HG02610 (cell line): ENCODE measurements at regions not wholly inside any gene's neighbourhood (a gene's known extent, or its start where the extent isn't known, plus 50 kb on each side); places are given as distances from the start of the nearest gene placed in this dataset.
"Not testable (repeated sequence)": the region's sequence is repeated elsewhere in the genome, so short reads cannot be mapped to it uniquely, and the experiment has no call there.

ENCODE experiments used
- ATAC-seq: cut with Tn5 transposase; IDR thresholded peaks from one replicate; pipeline ENCODE4 v1.9.1; 2021; ENCODE audit warnings: mild to moderate bottlenecking, moderate library complexity; ENCODE audit not compliant: unreplicated experiment

DNA sequence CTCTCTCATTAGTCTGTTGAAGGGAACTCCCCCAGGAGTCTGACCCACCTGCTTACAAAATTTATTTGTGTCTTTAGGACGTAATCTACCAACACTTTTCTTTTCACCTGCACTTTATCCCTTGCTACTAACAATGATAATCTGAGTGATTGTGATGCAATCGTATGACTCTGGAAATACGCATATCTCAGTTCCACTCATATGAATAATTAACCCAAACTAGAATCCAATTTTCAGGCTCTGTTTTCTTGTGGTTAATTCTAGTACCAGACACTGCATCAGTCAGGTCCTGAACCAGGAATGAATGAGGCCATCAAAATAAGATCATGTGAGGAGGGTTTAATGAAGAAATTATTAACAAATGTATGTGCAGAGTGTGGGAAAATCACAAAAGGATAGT, 158.4 kb upstream of the SRD5A2 start:
- no peak for ATAC-seq

DNA sequence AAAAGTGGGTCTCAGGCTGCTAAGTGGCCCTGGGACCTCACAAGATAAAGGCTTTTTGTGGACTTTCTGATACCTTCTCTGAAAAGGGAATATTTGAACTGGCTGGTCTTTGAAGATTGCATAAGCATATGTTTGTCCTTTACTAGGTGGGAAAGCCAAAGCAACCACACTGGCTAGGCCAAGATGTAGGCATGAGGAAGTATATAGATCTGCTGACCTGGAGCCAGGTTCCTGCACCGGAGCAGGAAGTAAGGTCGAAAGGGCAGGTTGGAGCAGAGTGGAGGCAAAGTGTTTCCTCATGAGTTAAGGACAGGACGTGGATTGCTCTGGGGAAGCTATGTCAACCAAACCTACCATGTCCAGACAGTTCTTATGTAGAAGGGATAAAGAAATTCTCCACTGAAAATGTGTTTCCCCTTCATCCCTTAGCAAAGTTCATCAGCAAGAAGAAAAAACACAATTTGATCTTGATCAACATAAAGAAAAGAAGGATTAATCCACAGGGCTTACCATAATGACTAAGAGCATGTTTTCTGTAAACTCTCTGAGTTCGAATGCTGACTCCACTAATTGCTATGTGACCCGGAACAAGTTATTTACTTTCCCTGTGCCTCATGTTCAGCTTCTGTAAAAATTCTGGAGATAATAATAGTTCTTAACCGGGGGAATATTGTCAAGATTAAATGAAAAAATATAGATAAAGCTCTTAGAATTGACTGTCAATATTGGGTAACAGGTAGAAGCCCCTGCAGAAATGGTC, 156.1 kb upstream of the SRD5A2 start:
- no peak for ATAC-seq

DNA sequence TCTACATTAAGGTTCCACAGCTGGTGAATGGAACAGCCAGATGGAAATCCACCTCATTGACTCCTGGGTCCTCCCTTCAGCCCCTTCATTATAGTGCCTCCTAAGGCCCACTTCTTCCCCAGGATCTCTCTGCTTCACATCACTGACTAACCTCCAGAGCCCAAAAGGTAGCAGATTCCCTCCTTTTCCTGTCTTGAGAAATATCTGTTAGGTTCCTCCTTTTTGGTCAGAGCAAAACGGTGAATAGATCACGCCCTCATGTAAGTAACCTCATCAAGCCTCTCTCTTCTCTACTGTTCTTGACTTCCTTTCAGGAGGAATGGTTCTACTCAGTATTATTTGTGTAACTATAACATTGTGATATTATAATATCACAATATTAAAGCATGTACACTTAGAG, 155.0 kb upstream of the SRD5A2 start:
- ATAC-seq: no peak

DNA sequence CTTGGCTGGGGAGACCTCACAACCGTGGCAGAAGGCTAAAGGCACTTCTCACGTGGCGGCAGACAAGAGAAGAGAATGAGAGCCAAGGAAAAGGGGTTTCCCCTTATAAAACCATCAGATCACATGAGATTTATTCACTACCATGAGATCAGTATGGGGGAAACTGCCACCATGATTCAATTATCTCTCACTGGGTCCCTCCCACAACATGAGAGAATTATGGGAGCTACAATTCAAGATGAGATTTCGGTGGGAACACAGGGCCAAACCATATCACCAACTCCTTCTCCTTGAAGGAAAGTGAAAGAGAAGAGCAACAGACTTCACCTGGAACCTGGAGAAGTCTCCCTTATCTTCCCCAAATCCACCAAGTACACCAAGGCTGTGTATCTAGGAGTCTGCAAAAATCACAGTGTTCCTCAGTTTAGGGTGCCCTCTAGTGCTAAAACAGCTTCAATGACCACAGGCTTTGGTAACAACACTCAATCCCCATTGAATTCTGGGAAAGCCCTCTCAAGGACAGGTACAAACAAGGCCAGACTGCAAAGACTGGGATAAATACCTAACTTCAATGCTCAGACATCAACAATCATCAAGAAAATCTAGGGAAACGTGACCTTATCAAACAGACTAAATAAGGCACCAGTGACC, 148.8 kb upstream of the SRD5A2 start:
- no peak for ATAC-seq

DNA sequence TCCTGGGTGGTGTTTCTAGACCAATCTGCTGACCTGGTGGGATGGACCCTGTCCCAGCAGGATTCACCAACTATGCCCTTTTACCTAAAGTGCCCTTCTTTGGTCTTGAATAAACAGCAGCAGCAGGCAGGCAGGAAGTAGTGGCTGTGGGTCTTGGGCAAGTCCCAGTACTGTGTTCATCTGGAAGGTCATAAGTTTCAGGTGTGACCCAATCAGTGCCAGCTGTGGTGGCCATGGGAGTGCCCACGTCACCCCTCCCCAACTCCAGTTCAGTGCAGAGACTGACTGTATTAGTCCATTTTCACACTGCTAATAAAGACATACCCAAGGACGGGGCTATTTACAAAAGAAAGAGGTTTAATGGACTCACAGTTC, 148.3 kb upstream of the SRD5A2 start:
- no peak for ATAC-seq

DNA sequence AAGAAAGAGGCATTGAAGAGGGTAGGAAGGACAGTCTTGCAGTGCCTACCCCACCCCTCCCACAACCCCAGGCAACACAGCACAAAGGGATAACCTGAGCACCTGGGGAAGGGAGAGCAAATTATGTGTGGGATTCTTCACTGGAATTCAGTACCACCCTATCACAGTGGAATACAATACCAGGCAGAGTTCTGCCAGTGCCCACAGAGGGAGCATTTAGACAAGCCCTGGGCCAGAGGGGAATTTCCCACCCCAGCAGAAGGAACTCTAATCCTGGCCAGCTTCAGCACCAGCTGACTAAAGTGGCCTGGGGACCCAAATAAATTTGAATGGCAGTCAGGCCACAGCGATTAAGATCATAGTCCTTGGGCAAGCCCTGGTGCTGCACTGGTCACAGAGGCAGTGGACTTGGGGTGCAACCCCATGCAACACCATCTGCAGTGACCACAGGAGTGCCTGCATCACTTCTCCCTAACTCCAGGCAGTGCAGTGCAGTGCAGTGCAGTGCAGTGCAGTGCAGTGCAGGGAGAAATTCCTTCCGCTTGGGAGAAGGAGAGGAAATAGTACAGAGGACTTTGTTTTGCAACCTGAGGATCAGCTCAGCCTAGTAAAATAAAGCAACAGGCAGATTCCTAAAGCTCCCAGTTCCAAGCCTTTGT, 147.8 kb upstream of the SRD5A2 start:
- no peak for ATAC-seq

DNA sequence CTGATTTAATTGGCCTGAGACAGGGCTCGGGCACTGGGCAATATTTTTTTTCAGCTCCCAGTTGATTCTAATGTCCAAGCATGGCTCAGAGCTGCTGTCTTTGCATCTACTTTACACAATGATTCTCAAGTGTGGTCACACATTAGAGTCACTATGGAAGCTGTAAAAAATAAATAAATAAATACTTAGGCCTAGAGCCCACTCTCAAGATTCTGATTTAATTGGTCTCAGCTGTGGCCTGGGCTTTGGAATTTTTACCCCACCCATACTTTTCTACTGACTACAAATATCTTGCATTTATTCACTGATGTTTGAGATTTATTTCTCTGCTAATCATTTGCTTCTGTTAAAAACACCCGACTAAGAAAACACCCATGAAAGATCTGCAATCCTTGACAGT, 145.7 kb upstream of the SRD5A2 start:
- no peak for ATAC-seq

DNA sequence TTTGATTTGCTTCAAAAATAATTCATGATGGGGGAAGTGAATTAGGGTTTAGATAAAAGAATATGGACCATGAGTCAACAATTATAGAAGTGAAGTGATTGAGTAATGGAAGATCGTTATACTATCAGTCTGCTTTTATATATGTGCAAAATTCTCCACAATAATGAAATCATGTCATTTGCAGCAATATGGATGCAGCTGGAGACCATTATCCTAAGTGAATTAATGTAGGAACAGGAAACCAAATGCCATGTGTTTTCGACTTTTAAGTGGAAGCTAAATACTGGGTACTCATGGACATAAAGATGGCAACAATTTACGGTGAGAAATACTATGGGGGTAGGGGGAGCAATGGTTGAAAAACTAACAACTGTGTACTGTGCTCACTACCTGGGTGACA, 144.7 kb upstream of the SRD5A2 start:
- ATAC-seq: no peak

DNA sequence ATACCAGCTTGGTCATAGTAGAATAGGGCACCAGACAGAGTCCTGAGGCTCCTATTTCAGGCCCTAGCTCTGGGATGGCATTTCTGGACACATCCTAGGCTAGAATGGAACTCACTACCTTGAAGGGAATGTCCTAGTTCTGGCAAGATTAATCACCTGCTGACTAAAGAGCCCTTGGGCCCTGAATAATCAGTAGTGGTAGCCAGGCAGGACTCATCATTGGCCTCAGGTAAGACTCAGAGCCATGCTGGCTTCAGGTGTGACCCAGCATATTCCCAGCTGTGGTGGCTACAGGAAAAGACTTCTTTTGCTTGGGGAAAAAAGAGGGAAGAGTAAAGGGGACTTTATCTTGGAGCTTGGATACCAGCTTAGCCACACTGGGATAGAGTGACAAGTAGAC, 131.0 kb upstream of the SRD5A2 start:
- ATAC-seq: no peak

DNA sequence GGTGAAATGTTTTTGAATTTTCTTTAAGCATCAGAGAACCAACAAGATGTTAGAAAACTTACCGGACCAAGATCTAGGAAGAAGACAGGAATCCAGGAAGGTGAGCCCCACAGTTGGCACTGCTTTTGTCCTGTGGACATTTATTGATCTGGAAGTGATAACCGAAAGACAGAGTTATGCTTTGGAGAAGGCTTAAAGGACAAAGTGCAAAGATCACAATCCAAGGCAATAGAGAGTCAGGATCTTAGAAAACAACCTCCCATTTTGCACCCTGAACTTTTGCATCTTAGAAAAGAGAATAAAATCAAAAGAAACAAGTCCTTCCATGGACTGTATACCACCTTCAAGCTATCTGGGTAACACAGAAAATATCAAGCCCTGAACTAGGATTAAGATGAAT, 129.4 kb upstream of the SRD5A2 start:
- no peak for ATAC-seq

DNA sequence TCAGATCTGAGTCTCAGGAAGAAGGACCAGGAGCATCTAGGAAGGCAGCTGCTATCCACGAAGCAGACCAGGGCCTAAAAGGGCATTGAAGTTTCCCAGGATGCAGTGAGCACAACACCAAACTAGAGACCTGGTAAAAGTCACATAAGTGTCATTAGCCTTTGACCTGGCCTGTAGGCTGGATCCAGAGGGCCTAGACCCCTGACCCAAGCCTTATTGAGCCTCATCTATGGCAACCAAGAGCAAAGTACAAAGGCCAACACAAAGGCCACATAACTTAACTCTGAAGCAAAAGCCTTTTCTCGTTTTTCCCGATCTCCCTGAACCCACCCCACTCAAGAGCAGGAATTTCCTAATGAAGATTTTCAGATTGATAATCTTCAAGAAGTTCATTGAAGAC, 127.3 kb upstream of the SRD5A2 start:
- ATAC-seq: no peak

DNA sequence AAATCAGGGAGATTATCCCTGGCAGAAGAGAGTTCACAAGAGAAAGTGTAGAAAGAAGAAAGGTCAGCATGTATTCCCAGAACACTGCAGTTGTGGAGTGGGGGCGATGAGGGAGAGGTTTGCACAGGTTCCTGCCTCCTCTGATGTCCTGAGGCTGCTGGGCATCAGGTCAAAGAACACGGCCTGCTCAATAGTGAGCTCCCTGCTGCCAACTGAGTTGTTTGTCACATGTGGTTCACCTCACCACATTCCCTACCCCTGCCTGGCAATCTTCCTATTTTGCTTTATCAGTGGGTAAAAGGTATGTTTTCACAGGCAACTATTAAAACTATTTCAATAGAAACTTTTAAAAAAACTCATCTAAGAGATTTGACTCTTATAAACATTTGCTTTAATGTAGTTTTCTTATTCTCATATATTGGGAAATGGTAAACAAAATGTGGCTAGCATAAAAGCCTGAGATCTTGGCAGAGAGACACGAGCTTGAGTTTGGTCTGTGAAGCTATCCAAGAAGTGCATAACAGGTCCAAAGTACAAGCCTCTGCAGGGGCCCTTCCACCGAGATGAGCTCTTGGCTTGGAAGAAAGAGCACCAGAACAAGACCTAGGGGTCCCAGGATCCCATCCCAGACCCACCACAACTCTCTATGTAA, 123.9 kb upstream of the SRD5A2 start:
- ATAC-seq: no peak

DNA sequence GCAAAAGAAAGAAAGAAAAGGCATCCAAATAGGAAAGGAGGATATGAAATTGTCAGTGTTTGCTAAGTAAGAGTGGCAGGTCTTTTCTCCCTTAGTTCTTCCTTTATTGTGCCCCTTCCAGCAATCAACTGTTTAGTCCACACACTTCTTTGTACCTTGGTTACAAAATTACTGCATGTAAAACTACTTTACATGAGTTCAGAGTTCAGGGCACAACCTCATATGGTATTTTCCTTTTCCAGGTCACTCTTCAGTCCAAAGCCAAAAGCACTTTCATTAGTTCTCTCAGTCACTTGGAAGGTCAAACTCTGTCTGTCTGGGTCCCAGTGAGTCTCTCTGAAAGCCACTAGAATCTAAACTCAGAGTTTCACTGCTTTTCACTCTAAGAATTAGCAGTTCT, 122.5 kb upstream of the SRD5A2 start:
- ATAC-seq: no peak

DNA sequence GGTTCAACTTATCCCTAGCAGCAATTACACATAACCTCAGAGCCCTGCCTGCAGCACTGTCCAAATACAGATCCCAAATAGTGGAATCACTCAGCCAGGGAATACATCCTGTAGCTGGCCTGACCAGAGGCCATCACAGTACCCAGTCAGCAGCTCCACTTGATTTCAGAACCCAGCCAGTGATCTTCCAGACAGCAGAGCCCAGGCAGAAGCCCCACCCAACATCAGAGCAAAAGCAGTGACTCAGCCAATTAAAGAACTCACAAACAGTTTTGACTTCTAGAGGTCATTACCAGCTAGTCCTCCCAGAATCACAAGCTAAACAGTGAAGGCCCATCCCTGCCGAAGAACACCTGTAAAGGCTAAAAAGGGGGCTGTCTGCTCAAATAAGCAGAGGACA, 118.0 kb upstream of the SRD5A2 start:
- no peak for ATAC-seq

DNA sequence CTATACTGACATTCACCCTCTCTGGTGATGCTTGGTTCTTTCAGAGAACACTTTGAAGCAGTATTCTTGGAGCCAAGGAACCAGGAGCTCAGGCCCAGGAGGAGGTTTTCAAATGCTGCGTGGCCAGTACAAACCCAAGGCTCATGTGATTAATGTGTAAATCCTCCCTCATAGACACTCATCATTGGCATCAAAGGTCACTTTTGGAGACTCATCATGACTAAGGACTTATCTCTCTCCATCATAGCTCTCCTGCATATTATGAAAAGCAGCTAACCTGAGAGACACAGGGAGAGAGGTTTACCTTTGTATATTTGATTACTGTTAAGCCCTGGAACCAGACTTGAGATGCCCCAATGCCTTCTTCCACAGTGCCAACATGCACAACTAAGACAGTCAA, 115.3 kb upstream of the SRD5A2 start:
- no peak for ATAC-seq

DNA sequence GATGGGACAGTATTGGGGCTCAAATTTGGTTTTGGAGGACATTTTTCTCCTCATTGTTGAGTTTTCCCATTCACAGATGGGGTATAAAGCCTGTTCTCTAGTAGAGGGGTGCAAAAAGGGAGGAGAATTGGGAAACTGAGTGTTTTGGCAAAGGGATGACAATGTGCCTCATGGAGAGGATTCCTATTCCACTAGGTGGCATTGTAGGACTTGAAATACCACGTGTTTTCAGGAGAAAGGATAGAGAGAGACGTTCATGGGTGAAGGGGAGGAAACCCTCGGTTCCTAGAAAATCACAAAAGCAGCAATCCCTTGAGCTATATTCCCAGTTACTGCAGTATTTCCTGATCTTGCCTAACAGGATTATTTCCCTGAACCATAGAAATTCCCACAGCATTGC, 113.7 kb upstream of the SRD5A2 start:
- no peak for ATAC-seq

DNA sequence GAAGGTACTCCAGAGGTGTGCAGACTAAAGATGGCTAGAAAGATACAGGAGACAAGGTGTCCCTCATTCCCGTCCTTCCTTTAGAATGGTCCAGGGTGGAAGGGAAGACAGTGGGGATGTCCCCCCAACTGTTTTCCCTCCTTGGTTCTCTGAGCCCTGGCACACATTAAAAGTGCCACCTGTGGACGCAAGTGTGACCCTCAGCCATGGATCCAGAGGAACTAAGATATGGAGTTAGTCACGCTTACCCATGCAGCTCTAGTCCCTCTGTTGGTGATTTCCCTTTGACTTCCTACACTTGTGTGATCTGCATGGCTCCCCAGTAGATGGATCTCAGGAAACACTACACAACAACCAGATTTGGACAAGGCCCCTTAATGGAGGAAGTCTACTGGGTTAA, 113.1 kb upstream of the SRD5A2 start:
- ATAC-seq: no peak

DNA sequence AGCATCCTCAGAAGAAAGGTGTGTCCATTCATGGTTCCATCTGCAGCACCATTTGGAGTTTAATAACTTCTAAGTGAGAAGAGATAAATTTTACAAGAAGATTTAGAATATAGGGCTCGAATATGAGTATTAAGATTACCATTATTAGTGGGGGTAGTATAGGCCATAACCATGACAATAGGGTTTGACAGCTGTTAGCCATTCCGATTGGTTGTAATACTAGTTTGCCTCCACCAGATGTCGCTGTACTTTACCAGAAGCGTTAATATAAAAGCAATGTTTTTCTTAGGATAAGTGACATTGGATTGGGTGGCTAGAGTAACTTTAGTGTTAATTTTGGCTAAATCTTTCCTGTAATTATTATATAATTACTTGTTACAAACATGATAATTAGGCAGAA, 107.5 kb upstream of the SRD5A2 start:
- ATAC-seq: no peak

DNA sequence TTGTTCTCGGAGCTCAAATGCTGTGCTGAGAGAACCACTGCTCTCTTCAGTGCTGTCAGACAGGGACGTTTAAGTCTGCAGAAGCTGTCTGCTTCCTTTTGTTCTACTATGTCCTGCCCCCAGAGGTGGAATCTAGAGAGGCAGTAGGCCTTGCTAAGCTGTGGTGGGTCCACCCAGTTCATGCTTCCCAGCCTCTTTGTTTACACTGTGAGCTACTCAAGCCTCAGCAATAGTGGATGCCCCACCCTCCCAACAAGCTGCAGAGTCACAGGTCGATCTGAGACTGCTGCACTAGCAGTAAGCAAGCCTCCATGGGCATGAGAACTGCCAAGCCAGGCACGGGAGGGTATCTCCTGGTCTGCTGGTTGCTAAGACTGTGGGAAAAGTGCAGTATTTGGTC, 102.8 kb upstream of the SRD5A2 start:
- ATAC-seq: not testable (repeated sequence)

DNA sequence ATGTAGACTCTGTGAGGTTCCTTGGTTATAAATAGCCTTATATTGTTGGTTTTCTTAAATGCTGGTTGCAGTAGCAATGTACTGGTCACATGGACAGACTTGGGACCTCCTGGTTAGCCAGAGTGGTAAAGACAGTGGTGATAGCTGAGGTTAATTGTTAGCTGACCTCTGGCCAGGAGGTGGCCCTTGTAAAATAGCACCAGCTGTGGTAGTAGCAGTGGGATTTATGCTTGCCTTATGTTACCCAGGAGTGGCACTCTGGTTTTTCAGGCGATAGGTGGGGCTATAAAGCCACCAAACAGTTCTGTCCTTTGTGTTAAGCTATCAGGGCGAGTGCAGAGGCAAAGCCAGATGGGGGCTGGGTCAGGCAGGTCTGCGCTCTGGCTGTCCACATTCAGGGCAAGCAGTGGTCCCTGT, 94.8 kb upstream of the SRD5A2 start:
- ATAC-seq: no peak

DNA sequence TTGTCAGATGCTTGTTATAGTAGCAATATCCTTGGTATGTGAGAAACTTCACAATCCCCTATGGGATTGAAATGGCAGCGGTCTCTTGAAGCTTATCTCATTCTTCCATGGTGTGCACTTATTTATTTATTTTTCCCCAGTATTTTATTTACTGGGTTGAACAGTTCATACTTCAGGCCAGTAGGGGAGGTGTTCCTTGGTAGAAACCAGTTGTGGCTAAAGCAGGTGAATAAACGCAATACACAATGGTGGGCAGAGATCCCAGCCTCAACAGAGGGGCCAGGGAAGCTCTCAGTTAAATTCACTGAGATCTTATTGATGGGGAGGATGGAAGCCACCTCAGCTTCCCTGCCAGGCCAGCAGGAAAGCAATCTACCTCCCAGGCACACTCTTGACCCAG, 93.7 kb upstream of the SRD5A2 start:
- no peak for ATAC-seq

DNA sequence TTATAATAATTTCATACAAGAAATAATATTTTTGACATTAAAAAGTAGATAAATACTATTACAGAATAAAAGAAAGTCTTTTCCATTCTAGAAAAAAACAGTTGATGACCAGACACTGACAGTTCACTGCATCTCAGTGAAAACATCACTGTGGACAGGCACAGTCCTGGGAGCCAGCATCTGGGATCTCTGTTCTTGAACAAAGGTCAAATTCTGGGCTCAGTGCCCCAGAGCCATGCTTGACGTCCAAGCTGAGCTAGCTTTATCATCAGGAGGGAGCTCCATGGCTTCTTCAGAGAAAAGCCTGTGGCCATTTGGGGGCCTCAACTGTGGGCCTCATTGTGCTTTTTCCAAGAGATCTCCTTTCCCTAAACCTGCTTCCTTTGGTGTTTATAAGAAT, 86.1 kb upstream of the SRD5A2 start:
- ATAC-seq: no peak
